ENCODE measurements at regions not wholly inside any gene's neighbourhood (a gene's known extent, or its start where the extent isn't known, plus 50 kb on each side); places are given as distances from the start of the nearest gene placed in this dataset.

GRCh38 chr6:159099276-159099675 lies 54.5 kb upstream of the TAGAP start:
- DNase-seq: no peak

DNA sequence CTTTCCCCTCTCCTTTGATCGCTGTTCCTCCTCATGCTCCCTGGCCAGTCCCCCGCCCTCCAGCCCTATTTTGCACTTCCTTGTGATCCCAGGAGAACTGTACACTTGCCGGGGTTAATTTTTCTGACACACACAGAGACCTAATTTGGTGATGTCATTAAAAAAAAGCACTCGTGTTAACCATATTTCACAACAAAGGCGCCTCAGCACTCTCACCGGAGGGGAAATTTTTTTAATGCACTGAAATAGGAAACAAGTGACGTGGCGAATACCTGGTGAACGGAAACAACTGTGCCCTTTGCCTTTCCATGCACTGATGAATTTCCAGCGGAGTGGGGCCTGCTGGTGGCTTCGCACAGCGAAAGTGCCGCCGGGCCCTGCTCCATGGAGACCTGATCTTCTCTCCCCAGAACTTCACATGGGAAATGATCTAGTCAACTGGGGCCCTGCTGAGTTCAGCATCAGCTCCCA lies 53.9 kb upstream of the TAGAP start:
- no peak for DNase-seq

DNA sequence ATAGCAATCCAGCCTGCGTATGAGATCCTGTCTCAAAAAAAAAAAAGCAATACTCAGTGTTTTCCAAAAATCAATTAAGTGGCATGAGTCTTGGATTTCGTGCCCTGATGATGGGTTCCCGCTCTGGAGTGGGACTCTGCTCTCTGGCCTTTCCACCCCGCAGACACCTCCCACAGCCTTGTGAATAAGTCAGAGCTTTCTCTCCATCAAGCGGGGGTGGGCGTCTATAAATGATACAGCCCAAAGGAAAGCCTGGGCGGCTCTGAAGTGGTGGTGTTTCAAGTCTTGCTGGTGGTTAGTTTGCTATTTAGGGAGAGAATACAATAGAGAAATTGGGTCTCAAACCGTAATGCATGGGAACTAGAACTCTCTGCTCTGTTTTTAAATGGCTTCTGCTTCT lies 52.5 kb upstream of the TAGAP start:
- no peak for DNase-seq

DNA sequence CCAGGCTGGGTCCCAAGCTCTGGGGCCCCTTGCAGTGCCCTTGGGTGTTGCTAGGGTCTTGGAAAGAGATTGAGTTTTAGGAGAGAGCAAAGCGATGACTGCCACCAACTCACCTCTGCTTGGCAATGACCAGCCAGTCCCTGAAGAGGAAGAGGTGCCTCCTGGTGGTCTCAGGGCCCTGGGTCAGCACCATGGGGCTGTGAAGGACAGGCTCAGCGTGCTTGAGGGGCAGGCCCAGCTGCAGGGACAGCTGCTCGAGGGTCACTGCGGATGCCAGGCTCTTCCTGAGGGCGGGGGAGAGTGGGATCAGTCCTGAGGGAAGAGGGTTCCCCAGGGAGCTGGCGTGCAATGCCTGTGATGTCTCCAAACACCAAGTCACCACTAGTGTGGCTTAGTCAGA lies 50.8 kb upstream of the TAGAP start:
- no peak for DNase-seq

DNA sequence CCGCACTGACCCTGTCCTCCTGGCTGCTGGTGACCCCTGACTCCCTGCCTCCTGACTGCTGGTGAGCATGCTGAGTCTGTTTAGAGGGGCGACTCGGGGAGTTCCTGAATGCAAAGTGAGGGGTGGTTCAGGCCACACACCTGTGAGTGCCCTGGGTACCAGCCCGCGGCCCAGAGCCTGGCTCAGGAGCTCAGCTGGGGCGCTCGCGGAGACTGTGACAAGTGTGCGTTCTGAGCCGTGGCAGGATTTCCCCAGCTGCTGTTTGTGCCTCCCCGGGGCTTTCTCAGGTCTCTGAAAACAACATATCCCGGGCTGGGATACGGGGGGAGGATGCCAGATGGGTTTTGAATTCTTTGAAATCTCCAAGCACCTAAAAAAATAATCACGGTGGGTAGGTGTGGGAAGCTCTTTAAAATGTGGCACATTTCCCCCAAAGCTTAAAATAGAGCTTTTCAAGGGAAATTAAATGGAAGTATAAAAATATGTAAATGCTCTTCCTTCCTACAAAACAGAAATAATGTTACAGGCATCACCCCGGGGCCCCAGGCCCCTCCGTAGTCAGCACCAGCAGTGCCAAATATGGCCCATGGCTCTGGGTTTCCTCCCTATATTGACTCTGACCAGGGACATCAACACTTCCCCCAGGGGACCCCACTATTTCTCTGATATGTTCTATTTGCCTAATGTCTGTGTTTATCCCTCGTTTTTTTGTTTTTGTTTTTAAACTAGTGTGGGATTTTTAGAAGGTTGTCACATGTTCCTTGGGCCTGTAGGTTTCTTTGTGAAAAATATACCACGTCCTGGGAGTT lies 49.9 kb upstream of the TAGAP start:
- DNase-seq: no peak

Measured in hippocampal formation (tissue), 2 donors.